AG04449 (cell line): ENCODE measurements at regions not wholly inside any gene's neighbourhood (a gene's known extent, or its start where the extent isn't known, plus 50 kb on each side); places are given as distances from the start of the nearest gene placed in this dataset.

Experiments
- CTCF ChIA-PET: fragments of 350-600 bp; formaldehyde crosslinking; extraction: SDS; loops from one replicate; lab custom pipeline; 2021; ENCODE audit warnings: antibody characterized with exemption; lab: Yijun Ruan, JAX
- POLR2A ChIA-PET: fragments of 400-600, 350-600 bp; formaldehyde crosslinking; extraction: SDS; loops from one replicate; lab custom pipeline; 2020; ENCODE audit warnings: antibody characterized with exemption, inconsistent platforms; lab: Yijun Ruan, JAX
- DNase-seq: peaks from one replicate; pipeline ENCODE4 v3.0.0-alpha.2; 2010; ENCODE audit warnings: low read depth, low spot score
- H3K4me3 ChIP-seq: 2 replicates; pipeline ENCODE4 v1.5.1; 2011; ENCODE audit warnings: low read depth, mild to moderate bottlenecking, control low read depth, low read length
- TF ChIP-seq, protein P1 (sequence below): IDR thresholded peaks from one replicate; pipeline ENCODE4 v1.5.1; 2011; ENCODE audit warnings: mild to moderate bottlenecking, moderate library complexity, low read length, control low read depth, inconsistent platforms; ENCODE audit not compliant: insufficient read depth; ENCODE audit errors: missing control alignments

GRCh38 chr12:24020397-24021163, 71.1 kb upstream of the SOX5 start:
- no peak for DNase-seq
- CTCF ChIA-PET: no interaction called here
- TF ChIP-seq, protein P1, sequence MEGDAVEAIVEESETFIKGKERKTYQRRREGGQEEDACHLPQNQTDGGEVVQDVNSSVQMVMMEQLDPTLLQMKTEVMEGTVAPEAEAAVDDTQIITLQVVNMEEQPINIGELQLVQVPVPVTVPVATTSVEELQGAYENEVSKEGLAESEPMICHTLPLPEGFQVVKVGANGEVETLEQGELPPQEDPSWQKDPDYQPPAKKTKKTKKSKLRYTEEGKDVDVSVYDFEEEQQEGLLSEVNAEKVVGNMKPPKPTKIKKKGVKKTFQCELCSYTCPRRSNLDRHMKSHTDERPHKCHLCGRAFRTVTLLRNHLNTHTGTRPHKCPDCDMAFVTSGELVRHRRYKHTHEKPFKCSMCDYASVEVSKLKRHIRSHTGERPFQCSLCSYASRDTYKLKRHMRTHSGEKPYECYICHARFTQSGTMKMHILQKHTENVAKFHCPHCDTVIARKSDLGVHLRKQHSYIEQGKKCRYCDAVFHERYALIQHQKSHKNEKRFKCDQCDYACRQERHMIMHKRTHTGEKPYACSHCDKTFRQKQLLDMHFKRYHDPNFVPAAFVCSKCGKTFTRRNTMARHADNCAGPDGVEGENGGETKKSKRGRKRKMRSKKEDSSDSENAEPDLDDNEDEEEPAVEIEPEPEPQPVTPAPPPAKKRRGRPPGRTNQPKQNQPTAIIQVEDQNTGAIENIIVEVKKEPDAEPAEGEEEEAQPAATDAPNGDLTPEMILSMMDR: no peak
- no peak overlapping the region for H3K4me3 ChIP-seq
- POLR2A ChIA-PET: no interaction called here

DNA sequence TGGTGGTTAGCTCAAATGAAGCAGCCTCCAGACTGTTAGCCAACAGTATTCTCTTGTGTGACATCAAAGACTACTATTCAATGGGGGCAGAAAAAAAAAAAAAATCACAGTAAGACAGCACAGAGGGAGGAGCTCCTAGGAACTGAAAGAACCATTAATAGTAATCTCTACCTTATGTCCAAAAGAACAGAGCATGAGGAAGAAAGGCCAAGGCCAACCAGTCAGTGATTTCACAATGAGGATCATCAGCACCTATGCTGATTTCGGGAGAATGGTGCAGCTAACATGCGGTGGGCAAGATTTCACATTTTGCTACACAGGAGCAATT, 66.3 kb upstream of the SOX5 start:
- no peak for DNase-seq
- no peak overlapping the region for H3K4me3 ChIP-seq
- TF ChIP-seq, protein P1: no peak
- POLR2A ChIA-PET: no interaction called here
- CTCF ChIA-PET: no interaction called here

DNA sequence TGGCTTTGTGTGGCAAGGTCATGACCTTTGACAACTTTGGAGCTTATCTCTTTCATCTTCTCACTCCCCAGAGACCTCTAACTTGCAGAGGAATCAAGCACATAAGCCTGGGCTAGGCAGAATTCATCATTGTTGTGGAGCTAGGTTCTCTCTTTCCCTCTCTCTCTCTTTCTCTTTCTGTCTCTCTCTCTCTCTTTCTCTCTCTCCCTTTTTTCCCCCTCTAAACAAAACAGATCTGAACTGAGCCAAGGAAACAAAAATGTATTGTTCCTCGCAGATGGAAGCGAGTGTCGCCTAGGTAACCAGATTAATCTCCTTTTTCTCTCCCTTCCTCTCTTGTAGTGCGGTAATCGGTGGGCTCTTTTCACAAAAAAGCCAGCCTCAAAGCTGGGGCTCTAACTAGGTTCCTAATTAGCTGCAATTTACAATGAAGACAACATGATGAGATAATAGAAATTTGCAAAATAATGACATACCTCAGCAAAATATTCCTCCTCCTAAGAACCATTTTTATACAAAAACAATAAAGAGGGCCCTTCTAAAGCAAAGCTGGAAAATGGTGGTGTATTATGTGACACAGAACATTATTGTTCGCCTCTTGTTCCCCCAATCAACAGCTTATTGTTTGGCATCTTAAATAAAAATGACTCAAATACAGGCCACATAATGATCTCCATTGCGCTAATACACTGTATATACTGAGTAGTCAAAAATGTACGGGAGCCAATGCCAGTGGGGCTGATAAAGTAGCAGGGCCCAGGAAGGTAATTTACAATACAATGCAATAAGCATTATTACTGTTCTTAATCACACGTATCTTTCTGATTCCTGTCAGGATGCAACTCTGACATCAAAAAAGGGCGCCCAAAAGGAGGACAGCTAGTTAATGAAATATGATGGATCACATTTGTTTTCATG, 65.7 kb upstream of the SOX5 start:
- POLR2A ChIA-PET: no interaction called here
- TF ChIP-seq, protein P1: no peak
- CTCF ChIA-PET: no interaction called here
- DNase-seq: no peak
- H3K4me3 ChIP-seq: no peak overlapping the region

GRCh38 chr12:24014240-24014639, 64.8 kb upstream of the SOX5 start:
- ChIA-PET CTCF (no interaction called here), POLR2A (no interaction called here)
- TF ChIP-seq, protein P1: no peak
- DNase-seq: no peak
- no peak overlapping the region for H3K4me3 ChIP-seq

DNA sequence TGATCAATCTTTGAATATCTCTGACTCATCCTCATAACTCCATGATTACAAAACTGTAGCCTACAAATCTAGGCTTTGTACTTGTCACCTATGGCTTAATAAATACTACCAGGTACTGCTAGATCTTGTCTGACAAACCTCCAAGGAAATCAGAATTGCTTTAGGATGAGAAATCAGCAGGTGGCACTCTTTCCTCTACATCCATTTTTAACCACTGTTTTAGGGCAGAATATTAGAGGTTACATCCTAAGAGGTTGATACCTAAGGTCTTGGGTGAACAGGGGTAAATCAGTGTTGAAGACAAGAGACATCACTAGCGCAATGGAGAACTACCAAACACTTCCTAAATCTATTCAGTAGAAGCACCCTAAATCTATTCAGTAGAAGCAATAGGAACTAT, 63.1 kb upstream of the SOX5 start:
- no peak for DNase-seq
- TF ChIP-seq, protein P1: no peak
- CTCF ChIA-PET: no interaction called here
- POLR2A ChIA-PET: no interaction called here
- no peak overlapping the region for H3K4me3 ChIP-seq

DNA sequence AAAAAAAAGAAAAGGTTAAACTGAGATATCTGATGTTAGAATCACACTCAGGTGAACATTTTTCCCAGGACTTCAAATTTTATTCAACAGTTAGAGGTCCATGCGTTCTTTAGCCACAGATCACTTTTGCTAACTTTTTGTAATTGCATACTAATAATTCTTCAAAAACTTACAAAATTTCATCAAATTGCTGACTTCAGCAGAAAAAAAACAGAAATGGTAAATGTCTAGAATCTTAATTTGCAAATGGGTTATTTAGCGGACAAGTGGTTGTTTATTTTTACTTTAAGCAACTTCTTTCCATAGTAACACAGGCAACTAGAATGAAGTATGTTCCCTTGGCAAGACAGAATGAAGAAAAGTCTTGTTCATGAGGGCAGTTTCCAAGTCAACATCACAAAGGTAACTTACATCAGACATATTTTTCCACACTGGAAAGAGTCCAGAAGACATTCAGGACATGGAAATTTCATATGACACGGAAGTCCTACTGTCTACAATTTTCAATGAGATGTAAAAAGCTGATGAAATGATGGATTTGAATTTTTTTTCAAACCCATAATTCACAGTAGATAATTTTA, 62.5 kb upstream of the SOX5 start:
- H3K4me3 ChIP-seq: no peak overlapping the region
- ChIA-PET CTCF (no interaction called here), POLR2A (no interaction called here)
- TF ChIP-seq, protein P1: no peak
- no peak for DNase-seq
